GM18861 (cell line): ENCODE measurements at regions not wholly inside any gene's neighbourhood (a gene's known extent, or its start where the extent isn't known, plus 50 kb on each side); places are given as distances from the start of the nearest gene placed in this dataset.

Source experiments
- ATAC-seq: cut with Tn5 transposase; IDR thresholded peaks from one replicate; pipeline ENCODE4 v1.9.1; 2021; ENCODE audit not compliant: unreplicated experiment

DNA sequence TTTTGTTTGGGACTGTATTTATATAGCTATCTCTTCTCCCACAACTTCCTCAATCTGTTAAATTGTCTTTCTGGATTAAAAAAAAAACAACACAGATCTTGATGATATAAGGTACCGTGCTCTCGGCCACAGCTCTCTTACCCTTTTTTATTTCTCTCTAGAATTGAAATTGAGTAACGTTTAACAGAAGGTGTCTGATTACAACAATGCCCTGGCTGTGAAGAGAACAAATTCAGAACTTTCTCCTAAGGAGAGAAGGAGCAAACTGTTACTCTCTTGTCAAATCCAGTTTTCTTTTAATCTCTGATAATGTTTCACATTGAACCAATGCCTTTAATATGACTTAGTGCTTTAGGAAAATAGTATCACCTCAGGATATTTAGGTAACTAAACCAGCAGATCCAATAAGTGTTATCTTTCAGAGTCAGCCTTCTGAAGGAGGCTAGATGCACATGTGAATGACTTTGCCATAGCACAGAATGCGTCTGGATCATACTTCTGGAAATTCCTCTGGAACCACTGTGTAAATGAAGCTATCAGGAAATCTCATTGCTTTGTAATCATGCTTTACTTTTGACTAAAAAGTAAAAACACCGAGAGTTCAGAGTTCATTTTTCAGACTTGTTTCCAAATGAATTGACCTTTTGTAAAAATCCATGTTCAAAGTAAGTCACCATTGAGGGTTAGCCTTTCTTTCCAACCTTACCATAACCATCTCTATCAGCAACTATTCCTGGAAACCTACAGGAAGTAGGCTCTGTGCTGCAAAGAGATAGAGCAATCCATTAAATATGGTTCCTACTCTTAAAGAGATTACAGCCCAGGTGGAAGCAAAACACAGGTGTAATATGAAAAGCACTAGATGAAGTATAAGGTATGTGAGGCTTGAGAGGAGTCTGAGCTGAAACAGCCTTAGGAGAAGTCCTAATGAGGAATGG lies 147.0 kb upstream of the OSR1 start:
- ATAC-seq, result no peak

DNA sequence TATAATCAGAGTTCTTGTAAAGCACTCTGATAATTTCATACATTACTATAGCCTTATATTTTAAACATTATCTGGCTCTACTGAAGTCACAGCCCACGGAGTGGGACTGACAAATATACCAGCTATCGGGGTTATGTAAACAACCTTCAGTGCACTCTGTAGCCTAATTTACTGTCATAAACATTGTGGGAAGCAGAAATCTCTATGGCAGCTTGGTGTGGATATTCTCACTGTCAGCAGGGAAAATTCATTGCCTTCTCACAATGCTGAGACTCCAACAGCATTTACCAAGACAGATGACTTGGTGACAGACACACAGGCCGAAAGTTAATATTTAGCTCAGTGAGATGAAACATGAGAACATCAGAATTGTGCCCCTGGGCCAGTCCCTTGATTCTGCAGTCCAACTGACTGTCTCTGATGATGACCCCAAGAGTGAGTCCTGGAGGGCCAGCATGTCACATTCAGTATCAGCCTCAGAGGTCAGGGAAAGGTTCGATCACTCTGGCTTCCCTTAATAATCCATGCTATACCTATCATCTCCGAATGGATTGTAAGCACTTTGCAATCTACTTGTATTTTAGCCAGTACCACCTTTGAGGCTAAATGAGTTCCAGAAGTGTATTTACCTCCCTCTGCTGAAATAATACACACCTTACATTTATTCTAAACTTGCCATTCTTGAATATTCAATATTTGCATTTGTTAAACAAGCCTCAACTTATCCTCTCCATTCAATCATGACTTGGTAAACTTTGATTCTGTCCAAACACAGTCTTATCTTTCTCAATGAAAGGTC lies 146.2 kb upstream of the OSR1 start:
- no peak for ATAC-seq

DNA sequence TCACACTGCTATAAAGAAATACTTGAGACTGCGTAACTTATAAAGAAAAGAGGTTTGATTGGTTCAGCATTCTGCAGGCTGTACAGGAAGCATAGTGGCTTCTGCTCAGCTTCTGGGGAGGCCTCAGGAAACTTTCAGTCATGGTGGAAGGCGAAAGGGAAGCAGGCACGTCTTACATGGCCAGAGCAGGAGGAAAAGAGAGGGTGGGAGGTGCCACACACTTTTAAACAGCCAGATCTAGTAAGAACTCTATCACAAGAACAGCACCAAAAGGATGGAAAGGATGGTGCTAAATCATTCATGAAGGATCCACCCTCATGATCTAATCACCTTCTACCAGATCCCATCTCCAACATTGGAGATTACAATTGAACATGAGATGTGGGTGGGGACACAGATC lies 145.5 kb upstream of the OSR1 start:
- no peak for ATAC-seq

DNA sequence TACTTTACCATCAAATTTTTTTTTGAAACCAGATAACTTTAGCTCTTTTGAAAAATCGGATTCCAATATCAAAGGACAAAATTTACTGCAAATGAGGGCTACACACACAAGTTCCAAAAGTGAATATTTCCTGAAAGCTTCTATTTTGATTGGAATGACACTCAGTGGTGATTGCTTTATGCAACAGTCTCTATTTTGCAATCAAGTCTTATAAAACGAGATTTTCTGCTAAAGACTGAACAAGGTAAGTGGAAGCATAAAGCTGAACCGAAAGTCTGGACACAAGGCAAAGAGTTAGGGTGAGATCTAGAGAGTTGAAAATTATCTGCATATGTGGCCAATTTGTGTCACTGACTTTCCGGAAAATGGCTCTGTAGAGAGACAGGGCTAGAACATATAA lies 145.0 kb upstream of the OSR1 start:
- ATAC-seq, result no peak

DNA sequence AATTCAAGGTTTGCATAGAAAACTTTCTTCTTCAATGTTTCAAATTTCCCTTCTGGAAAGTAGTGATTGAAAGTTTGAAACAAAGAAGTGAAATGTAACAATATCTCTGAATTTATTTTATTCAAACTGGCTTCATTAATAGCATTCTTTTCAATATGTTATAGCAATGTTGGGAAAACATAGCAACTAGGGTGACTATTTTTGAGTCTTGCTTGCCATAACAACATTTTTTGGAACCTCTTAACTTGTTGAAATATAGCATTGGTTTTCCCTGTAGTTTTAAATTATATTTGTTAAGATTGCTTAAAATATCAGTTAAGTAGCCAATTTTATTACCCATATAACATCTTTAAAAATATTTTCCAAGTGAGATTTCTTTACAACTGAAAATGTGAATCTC lies 141.7 kb upstream of the OSR1 start:
- ATAC-seq, result no peak

DNA sequence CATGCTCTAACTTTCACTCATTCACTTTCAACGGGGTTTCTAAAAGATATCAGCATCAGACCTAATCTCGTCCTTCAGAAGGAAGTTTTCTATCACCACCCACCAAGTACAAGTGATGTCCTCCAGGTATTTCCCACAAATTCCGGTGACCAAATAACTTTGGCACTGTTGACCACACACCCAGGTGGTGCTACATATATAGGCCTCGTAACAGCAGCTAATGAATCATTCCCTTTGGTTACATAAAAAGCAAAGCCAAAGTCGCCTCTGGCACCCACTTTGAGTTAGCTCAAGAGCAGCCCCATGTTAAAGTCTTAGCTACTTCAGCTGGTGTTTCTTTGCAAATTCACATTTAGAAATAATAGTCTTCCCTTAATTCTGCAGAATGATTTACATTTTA lies 138.2 kb upstream of the OSR1 start:
- ATAC-seq, result no peak

DNA sequence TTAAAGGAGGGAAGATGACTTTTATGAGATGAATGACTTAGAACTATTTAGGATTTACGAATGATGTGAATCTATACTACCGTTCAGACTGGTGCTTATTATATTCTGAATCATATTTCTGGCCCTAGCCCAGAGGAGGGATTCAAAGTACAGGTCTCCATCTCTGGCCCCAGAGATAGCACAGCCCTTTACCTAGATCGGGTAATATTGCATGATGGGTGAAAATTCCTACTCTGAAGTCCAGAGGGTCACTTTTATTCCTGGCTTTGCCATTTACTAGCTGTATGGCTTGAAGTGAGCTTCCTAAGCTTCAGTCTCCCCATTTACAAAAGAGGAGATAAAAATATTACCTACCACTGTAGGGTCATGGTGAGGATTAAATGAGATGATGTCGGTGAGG lies 135.8 kb upstream of the OSR1 start:
- ATAC-seq, result no peak

DNA sequence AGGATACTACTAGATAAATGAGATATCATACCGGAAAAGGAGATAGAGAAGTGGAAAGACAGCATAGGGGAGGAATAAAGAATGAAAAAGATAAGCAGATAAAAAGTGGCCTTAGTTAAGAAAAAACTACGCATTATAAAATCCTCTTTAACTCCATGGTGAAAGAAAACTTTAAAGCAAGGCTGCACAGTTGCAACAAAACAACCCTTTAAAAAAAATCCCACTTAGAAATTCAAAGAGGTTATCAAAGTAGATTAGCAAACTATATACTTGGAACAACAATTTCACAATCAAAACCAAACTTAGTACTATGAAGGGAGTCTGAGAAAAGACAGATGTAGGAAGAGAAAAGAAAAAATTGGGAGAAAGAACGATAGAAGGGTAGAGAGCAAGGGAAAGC lies 133.4 kb upstream of the OSR1 start:
- no peak for ATAC-seq

DNA sequence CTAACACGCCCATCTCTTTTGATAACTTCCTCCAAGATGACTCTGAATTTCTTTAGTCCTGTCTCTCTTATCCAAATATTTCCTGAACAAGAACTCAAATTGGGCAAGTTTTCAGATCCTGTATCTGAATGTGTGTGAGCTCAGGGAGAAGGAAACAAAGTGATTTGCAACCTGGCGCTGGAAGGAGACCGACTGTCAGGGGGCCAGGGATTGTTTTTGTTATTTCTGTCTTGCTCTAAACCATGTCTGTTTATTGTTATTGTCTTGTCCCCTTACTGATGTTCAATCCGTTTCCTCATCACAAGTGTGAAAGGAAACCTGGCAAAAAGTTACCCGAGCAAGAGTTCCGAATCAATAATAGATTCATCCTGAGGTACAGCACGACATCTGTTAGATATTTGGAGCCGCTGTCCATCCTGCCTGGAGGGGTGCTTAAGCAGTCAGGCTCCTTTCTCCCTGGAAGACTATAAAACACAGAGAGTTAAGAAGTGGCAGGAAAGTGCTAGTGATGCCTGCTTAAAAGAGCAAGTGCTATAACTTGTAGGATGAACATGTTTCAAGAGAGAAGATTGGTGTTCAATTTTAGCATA lies 132.5 kb upstream of the OSR1 start:
- ATAC-seq, result no peak

DNA sequence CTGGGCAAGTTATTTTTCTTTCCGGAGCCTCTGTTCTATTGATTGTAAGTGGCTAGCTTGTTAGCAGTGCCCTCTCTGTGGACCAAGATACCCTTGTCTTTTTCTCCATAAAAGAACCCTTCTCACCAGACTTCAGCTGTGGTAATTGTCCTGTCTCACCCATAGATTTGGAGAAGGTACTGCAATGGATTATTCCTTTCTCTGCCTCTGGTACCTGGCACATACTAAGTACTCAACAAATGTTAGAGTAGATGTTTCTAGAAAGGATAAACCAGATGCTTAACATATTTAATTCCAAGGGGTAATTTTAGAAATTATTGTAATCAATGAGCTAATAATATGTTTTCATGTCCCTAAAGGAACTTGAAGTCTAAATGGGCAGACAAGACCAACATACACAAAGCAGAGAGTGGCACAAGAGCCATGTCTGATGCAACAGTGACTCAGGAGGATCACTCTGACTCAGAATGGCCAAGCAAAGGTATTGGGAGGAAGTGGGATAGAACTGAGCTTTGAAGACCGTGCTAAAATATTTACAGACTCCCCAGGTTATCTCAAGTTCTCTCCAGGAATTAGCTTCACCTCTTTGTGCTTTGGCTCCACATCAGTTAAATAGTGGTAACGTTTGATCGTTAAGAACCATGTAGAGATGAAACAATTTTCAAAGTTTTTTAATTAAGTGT lies 129.7 kb upstream of the OSR1 start:
- peak; percentile 96 for ATAC-seq

DNA sequence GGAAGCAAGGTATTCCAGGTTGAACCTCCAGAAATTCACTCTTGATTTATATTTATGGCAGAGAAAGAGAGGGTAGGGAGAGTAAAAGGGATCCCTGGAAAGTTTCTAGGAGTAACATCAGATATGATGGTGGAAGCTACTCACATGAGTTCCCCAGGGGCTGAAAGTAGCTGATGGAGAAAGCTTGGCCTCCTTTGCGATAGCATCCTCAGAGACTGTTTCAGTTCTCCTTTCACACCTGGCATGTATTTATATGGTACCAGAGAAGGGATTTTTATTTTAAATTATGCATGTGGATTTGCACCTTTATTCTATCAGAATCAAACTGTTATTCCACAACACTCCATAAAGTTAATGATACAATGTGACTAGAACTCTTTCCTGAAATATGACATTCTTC lies 126.3 kb upstream of the OSR1 start:
- ATAC-seq, result peak; percentile 44

DNA sequence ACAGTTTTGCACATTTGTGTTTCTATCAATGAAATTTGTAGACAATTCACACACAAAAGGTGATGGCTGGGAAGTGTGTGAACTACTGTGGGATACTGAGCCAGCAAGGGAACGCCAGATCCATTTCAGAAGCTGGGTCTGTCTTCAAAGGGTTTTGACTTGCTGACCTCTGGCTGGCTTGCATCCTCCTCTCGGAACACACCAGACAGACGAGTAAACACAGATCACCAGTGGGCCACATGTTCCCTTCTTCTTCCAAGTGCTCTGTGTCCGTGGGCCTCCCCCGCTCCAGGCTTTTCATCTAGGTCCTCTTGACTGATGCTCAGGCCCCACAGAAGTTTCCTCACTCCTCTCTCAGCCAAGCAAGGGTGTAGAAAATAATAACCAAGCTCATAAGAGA lies 122.2 kb upstream of the OSR1 start:
- ATAC-seq, result no peak

DNA sequence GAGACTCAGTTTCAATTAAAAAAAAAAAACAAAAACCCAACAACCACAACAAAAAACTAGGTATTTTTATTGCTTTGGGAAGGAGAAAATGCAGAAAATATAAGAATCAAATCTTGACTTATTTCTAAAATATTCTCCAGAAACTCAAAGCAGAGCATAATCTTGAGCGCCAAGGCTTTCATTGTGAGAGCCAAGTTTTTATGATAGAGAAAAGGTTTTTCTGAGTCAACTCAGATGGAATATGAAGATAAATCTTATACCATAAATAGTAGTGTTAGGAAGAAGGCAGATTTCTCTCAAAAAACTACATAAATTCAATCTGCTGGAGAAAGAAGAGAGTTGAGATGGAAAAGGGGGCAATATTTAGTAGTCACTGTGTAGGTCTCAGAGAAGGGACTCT lies 121.2 kb upstream of the OSR1 start:
- no peak for ATAC-seq

DNA sequence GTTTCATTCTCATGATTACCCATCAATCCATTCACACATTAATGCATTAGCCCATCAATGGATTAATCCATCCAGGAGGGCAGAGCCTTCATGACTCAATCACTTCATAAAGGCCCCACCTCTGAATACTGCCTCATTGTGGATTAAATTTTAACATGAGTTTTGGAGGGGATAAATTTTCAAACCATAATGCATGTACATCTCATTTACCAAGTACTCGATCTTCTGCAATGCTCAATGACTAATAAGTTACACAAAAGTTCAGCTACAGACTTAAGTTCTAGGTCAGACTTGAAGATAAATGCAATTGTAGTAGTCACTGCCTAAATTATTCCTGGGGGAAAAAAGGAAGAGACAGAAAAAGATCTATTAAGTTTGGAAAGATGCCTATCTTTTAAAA lies 120.0 kb upstream of the OSR1 start:
- no peak for ATAC-seq

DNA sequence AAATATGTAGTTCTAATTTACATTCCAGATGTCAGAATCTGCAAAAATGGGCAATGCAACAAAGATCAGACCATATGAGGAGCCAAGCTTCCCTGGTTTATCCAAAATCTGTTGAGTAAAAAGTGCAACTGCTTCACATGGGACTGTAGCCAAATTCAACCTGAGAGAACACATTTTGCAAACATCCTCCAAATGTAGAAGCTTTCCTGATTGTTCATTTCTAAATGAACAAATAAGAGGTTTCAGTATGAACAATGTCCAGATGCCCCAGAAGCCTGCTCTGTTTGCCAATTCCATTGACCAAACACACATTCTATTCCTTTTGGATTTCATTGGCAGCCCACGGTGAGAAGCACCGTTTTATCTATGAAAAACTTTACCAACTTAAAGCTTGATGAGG lies 117.9 kb upstream of the OSR1 start:
- ATAC-seq, result no peak

DNA sequence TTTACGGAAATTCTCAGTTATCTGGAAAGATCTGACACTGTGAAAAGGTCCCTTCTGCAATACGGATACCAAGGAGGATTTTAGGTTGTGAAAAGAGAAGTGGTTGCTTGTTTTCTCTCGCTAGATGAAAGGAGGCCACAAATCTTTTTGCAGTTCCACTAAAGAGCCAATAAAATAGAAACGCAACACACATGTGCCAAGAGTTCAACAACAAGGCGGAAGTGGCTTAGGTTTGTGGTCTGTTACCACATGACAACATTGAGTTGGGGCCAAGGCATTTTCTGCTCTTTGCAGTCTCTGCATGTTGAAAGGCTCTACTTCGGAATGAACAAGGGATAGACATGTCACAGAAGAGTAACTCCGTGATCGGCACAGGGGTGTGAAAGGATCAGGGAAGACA lies 115.7 kb upstream of the OSR1 start:
- ATAC-seq, result peak; percentile 98

DNA sequence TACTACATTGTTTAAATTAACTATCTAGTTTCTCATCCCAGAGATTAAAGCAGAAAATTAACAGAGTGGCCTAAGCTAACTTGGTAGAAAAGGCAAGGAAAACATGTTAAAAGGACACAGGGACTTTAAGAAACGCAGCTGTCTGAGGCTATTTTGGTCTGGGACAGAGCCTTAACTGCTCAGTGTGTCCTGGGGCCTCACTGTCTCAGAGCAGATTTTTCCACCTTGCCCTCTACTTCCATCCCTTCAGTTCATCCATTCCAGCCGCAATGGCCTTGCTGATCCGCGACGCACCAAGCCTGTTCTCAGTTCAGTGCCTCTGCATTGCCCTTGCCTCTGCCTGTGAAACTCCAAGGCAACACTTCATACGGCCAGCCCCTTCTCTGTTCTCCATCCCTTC lies 114.9 kb upstream of the OSR1 start:
- no peak for ATAC-seq

DNA sequence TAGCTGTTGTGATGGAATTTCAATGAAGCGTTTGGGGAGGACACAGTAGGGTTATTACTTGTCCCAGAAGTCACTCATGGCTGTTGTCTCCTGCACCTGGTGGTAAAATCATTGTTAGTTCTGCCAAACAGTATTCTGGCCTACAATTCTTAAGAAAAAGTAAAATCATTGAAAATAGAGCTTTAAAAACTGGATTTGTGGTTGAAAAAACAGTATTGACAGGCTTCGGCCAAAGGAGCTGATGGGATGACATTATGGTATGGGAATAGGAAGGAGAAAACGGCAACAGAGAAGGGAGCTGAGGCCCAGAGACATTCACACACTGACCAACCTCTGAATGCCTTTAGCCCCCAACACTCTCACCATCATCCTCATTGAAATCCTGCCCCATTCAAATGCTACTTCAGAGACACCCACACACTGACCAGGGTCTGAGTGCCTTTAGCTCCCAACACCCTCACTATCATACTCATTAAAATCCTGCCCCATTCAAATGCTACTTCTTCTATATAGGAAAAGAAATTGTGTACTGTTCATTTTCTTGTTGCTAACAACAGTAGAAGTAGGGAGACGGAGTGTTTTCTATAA lies 114.1 kb upstream of the OSR1 start:
- ATAC-seq, result no peak

DNA sequence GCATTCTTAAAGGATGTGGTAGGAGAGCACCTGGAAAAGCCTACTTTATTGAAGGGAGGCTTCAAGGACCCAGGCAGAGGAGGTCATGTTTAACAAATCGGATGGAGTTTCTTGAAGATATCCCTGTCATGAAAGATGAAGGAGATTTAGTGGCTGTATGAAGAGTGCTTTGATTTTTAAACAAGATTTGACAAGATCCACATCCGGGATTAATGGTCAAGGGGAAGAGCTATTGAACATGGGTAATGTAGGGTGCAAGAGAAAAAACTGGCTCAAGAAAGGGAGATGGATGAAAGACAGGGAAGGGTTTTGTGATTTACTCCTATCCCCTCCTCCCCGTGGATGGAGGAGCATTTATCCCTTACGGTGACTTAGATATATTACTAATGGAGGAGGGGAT lies 113.1 kb upstream of the OSR1 start:
- ATAC-seq, result no peak

DNA sequence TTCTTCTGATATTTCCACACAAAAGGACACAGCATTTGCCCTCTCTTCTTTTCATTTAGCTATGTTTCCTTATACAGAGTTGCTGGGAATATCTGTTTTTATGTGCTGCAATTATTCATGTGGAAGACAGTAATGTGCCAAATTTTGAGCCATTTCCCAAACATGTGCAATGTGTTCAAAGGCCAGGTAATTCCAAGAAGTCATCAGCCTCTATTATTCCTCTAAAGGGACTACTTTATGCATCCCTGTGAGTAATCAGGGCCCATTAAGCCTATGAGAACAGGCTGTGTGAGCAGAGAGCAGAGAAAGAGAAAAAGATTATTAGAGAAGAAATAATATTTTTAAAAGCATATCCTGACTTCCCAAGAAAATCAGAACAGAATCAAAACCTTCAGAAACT lies 107.6 kb upstream of the OSR1 start:
- no peak for ATAC-seq

DNA sequence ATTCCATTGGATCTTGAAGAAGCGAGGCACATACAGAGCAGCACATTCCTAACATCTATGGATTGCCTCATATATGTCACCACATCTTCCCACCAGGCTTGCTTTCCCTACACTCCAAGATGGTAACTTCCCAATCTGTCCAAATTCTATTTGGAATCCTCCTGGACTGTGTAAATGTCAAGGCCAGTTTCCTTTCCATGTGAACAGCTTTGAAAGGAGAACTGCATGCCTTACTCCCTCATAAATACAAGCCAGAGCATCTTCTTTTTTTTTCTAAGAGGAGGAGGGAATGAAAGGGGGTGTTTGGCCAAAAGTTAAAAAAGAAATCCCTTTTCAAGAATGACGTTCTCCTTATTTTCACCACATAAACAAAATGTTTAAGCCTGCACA lies 103.8 kb upstream of the OSR1 start:
- ATAC-seq, result no peak
